Mucosa of gallbladder (tissue), 1 donor: ENCODE measurements at regions not wholly inside any gene's neighbourhood (a gene's known extent, or its start where the extent isn't known, plus 50 kb on each side); places are given as distances from the start of the nearest gene placed in this dataset.

Source experiments
- DNase-seq: peaks from one replicate; pipeline ENCODE4 v3.0.0-alpha.2; 2020; ENCODE audit warnings: low spot score
- donor health status: DM: no; HTN: no; CAD: no.

DNA sequence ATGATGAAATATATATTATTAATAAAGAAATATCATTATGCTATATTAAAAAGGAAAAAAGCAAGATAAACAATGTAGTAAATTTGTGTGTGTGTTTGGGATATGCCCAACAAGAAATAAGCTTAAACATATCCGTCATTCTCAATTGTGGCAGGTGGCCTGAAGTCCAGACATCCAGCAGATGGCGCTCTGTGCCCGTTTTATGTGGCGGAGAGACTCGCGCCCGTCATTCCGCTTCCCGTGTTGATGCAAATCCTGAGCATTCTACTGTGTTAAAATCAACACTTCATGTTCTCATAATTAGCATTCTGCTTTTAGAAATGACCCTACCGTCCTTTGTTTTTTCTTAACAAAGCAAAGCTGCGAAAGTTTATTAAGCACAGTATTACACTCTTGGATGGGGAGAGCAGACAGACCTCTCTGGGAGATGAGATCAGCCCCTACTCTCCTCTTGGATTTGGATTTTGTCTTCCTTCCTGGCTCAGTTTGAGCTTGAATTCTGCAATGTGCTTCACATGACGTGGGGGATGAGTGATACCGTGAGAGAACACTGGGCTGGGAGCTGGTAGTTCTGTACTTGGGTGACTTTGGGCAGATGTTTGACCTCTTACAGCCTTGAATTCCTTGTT lies 125.8 kb downstream of the MCHR2 start:
- DNase-seq, result peak; percentile 68
